Bronchial epithelial cell (primary cell): ENCODE measurements at regions not wholly inside any gene's neighbourhood (a gene's known extent, or its start where the extent isn't known, plus 50 kb on each side); places are given as distances from the start of the nearest gene placed in this dataset.

ENCODE experiments used
- DNase-seq: peaks from one replicate; pipeline ENCODE4 v3.0.0-alpha.2; 2010; ENCODE audit warnings: low read depth
- FAIRE-seq: peaks from 2 replicates; lab custom pipeline; 2011; peaks lifted over from hg19 to GRCh38; lab: Jason Lieb, UNC
- H3K27me3 ChIP-seq: 2 replicates; pipeline ENCODE4 v1.5.1; 2011; ENCODE audit warnings: low read length; ENCODE audit not compliant: control insufficient read depth, insufficient read depth
- H3K36me3 ChIP-seq: 2 replicates; pipeline ENCODE4 v1.5.1; 2011; ENCODE audit warnings: low read length; ENCODE audit not compliant: control insufficient read depth, insufficient read depth
- H3K4me3 ChIP-seq: 2 replicates; pipeline ENCODE4 v1.5.1; 2011; ENCODE audit warnings: mild to moderate bottlenecking, low read depth, low read length, control low read depth
- CTCF ChIP-seq: IDR thresholded peaks from 2 replicates; pipeline ENCODE4 v1.5.1; 2011; ENCODE audit warnings: mild to moderate bottlenecking, moderate library complexity, low read length, control low read depth, inconsistent platforms; ENCODE audit not compliant: insufficient read depth, severe bottlenecking

DNA sequence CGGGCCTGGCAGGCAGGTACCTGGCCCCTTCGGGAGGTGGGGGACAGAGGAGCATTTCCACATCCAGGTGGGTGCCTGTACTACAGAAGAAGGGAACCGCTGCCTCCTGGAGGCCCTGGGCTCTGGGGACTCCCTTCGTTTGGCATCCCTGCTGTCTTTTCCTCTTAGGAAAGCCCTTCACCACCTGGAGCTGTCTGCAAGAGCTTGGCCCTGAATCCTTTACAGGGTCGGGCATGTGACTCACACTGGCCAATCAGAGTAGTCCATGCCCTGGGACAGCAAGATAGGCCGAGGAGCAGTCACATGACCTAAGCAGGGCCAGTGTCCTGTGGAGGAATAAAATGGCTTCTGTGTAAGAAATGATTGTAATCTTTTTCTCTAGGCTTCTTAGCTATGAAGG, 224.9 kb downstream of the ANKRD60 start:
- no peak for FAIRE-seq
- TF ChIP-seq CTCF = no peak

DNA sequence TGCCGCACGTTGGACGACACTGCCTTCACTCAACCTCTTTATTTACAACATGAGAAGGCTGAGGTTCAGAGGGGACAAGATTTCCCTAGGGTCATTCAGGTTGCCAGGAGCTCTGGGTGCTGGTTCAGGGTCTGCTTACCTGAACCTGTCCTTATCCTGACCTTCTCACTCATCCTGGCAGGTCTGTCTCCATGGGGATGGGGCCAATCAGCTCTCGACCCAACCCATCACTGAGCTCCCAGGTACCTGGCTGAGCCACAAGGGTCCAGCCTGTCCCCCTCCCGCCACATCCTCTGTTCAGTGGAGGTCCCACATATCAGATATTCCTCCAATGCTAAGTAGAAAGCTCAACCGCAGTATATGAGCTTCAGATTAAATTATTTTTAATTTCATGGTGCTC, 225.6 kb downstream of the ANKRD60 start:
- peaks cover 6% of the 10 kb centered on the region for H3K27me3 ChIP-seq
- H3K36me3 ChIP-seq = no peaks in the 10 kb centered on the region
- no peak for TF ChIP-seq CTCF
- no peak for FAIRE-seq
- DNase-seq = no peak
- H3K4me3 ChIP-seq = no peak overlapping the region

More for the DNA sequence above, 224.9 kb downstream of the ANKRD60 start:
- Histone ChIP-seq H3K4me3 (no peak overlapping the region), H3K36me3 (no peaks in the 10 kb centered on the region), H3K27me3 (peaks cover 6% of the 10 kb centered on the region)
- DNase-seq = no peak

DNA sequence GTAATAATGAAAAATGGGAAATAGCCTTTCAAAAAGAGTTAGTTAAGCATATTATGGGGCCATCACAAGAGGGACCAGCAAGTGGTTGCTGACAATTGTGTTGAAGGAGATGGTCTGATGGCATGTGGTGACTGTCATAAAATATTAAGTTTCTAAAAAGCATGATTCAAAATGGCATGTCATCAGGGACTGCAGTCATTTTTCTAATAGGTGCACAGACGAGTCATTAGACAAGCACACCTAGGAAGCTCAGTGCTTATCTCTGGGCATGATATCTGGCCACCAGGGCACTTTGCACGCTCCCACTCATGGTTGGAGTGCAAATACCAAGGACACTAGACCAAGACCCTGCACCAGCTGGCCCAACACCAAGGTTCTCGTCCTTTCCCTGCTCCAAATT, 226.5 kb downstream of the ANKRD60 start:
- no peak for FAIRE-seq

GRCh38 chr20:58001381-58001780, 227.1 kb downstream of the ANKRD60 start:
- no peak for FAIRE-seq
- DNase-seq = no peak
- Histone ChIP-seq H3K4me3 (no peak overlapping the region), H3K36me3 (no peaks in the 10 kb centered on the region), H3K27me3 (peaks cover 6% of the 10 kb centered on the region)
- TF ChIP-seq CTCF = no peak

More for the DNA sequence above, 226.5 kb downstream of the ANKRD60 start:
- H3K36me3 ChIP-seq = no peaks in the 10 kb centered on the region
- no peak for DNase-seq
- TF ChIP-seq CTCF = no peak
- H3K4me3 ChIP-seq = no peak overlapping the region
- H3K27me3 ChIP-seq = peaks cover 6% of the 10 kb centered on the region

GRCh38 chr20:58000861-58001260, 227.6 kb downstream of the ANKRD60 start:
- Histone ChIP-seq H3K36me3 (no peaks in the 10 kb centered on the region), H3K27me3 (peaks cover 6% of the 10 kb centered on the region), H3K4me3 (no peak overlapping the region)
- DNase-seq = no peak
- no peak for TF ChIP-seq CTCF
- FAIRE-seq = no peak

DNA sequence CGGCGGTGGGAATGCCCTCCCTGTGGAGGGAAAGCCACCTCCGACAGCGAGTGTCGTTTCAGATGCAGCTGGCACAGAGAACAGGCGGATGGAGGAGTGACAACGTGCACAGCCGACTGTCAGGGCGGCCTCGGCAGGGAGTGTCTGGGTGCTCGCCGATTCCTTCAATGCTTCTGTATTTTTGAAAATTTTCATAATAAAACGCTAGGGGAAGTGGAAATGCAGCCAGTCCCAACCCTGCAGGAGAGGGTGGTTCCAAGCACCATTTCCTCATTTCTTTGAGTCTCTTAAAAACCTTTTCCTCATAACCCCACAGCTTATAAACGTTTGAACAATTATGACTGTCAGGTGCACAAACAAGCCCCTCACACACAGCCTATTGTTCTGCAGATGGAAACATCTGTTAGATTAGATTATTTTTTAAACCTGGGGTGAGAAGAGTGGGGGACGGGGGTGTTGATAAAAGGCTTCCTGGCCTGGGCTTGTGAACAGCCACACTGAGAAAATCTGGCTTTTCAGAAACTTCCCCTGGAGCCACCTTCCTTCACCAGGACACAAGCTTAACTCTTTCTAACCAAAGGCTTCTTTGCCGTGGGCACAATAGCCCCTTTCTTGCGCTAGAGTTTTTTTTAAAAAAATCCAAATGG, 228.9 kb downstream of the ANKRD60 start:
- Histone ChIP-seq H3K36me3 (no peaks in the 10 kb centered on the region), H3K27me3 (peaks cover 6% of the 10 kb centered on the region), H3K4me3 (no peak overlapping the region)
- no peak for DNase-seq
- no peak for TF ChIP-seq CTCF
- FAIRE-seq = no peak
